CD4-positive, alpha-beta T cell treated with Interleukin-17A for 4 hours (primary cell): ENCODE measurements at regions not wholly inside any gene's neighbourhood (a gene's known extent, or its start where the extent isn't known, plus 50 kb on each side); places are given as distances from the start of the nearest gene placed in this dataset.

Experiments used
- DNase-seq: peaks from one replicate; pipeline ENCODE4 v3.0.0-alpha.2; 2020; ENCODE audit warnings: mixed read lengths

- no peak for DNase-seq
Measured at GRCh38 chr5:34487956-34488355, 168.2 kb upstream of the RAI14 start.

- no peak for DNase-seq
Measured at GRCh38 chr5:34488984-34489383, 167.1 kb upstream of the RAI14 start.

DNA sequence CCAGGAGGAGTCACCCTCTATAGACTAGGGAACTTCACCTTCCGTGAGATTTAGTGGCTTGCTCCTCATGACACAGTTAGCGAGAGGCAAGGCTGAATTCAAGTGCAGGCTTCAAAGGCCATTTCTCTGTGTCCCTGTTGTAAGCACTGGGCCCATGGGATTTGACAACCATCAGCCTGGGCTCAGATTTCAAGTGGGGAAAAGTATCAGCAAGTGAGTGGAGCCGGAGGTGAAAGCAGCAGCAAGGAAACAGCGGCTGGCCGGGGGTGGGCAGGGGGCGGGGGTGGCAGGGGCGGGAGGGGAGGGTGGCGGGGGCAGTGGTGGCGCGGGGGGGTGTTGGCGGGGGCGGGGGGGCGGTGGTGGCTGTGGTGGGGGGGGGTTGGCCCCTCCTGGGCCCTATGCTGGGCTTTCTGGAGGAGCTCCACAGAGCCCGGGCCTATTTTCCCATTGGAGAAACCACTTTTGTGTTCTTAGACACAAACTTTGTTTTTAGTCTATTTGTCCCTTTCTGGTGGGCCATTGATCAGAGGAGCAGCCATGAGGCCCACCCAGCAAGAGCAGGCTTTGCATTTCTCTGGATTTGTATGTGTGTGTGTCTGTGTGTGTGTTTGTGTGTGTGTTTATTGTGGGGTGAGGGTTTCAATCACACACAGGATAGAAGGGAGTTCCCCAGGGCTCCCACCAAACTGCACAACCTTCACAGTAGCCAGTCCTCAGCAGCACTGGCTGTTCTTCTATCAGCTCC is 165.4 kb upstream of the RAI14 start:
- no peak for DNase-seq

DNA sequence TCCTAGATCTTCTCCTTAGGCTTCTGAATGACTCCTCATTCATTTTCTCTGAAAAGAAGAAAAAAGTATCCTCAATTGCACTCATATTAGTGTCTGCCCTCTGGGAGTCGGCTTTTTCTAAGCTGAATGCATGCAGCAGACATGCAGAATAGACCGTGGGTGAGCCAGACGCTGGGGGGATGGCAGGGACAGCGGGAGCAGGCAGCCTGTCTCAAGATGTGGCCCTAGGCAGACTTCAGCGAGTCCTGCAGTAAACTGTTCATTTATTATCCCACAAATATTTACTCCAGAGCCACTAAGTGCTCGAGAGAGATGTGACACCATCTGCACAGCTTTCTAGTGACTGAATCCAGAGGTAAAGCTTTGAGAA is 164.9 kb upstream of the RAI14 start:
- no peak for DNase-seq

DNA sequence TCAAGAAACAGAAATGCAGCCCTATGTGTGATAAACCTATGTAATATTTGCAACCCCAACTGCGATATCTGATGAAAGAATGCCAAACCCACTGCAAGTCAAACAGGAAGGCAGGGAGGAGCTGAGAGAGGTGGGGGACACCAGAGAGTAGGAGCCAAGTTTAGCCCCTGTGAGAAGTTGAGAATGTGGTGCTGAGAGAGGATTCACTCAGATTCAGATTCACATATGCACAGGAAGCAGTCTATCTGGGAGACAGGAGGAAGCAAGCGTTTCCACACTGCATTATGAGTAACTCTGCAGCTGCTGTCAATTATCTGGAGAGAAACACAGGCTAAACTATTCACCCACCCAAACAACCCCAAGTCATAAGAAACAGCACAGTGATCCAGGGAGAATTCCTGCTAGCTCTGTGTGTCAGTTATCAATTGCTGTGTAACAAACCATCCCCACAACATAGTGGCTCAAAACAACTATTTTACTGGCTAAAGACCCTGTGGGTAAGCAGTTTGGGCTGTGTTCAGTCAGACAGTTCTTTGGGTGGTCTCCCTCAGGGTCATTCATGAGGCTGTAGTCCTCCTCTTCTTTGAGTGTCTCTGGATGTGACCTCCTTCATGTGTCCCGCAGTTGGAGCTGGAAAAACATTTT is 161.9 kb upstream of the RAI14 start:
- no peak for DNase-seq

DNA sequence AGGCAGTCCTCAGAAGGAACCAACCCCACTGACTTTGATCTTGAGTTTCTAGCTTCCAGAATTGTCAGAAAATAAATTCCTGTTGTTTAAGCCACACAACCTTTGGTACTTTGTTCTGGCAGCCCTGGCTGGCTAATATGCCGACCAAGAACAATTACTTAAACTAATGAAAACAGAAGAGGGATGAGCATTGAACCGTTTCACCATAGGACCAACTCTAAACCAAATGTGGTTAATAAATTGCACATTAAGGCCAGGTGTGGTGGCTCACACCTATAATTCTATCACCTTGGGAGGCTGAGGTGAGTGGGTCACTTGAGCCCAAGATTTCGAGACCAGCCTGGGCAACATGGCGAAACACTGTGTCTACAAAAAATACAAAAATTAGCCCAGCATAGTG is 160.9 kb upstream of the RAI14 start:
- no peak for DNase-seq

DNA sequence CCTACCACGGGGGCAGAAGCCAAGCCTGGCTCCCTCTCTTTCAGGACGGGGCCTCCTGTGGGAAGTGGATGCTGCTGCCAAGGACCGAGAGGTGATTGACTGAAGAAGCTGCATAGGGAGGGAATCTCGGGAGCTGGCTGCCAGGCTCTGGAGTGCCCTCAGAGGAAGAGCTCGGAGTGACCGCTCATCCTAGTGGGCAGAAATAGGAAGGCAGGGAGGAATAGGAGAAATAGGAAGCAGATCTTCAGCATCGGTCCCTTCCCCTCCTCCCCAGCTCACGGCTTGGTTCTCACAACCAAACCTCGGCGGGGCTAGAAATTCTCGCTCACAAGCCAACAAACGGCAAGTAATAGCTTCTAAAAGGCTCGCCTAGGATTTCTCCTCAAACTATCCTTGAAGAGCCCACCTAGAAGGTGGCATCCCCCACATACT is 159.9 kb upstream of the RAI14 start:
- DNase-seq: no peak

- DNase-seq: no peak
Measured at GRCh38 chr5:34496701-34497469, 159.2 kb upstream of the RAI14 start.

DNA sequence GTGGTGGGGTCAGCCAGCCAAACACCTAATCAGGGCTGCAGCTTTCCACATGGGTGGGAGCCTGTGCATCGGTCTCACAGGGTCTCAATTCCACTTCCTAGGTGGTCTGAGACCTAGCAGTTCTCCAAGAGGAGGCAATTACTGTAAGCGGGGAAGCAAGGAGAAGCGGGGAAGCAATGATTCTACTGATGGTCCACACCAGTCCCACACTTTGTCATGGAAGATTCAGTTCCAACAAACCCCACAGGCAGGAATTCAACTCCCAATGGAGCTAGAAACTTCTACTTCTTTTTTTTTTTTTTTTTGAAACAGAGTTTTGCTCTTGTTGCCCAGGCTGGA is 158.7 kb upstream of the RAI14 start:
- no peak for DNase-seq

DNA sequence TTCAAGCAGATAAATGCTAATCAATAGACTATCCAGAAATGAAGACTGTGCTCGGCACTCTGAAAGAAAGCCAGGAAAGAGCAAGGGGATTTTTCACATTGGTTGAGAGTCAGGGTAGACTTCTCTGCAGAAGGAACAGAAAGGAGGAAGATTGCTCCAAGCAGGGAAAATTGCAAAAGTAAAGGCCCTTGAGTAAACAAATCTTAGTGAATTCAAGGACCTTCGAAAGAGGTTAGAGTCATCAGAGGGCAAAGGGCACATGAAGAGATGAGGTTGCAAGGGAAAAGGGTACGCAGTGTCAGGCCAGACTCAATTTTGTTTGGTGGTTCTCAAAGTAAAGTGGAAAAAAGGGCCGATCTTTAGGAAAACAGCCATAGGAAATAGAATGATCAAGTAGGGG is 157.6 kb upstream of the RAI14 start:
- DNase-seq: no peak

- no peak for DNase-seq
Measured at GRCh38 chr5:34499001-34499734, 157.0 kb upstream of the RAI14 start.

DNA sequence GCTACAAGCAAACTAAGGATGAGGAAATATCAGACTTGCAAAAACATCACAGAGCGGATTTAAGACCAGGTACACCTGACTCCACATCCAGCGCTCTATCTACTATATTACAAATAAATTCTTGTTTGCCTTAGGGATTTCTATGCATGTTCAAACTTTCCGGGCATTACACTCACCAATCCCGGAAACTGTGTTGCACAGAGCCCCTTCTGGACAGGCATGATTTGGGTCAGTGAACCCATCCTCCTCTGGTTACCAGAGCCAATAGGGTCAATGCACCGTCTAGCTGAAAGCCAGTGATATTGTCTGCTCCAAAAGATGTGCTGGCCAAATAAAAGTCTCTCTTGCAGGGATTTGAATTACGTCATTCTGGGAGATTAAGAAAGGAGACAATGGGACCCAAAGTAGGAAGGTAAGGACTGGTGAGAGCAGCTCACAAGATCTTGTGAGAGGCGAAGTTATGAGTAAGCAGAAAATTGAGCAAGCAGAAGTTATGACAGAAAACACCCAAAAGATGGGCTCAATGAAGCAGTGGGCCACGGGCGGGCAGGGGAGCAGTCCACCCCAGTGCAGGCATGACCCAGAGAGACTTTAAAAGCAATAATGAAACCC is 155.8 kb upstream of the RAI14 start:
- DNase-seq: no peak

DNA sequence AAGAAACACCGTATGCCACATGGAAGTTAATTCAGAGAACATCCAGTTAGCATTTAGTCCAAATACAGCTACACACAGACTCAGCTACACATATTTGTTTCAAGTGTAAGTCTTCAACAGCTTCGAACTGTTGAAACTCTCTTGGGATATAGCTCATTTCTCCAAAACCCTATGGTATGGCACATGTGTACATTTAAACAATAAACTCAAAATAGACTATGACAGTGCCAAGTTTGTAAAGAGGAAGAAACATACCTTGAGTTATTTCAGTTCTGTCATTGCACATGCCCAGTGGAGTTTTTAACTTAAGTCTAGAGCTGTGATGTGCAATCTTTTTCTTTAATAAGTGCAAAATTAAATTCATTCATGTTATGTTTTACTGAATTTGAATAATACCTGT is 155.1 kb upstream of the RAI14 start:
- no peak for DNase-seq

- DNase-seq: no peak
Measured at GRCh38 chr5:34501840-34502239, 154.3 kb upstream of the RAI14 start.

DNA sequence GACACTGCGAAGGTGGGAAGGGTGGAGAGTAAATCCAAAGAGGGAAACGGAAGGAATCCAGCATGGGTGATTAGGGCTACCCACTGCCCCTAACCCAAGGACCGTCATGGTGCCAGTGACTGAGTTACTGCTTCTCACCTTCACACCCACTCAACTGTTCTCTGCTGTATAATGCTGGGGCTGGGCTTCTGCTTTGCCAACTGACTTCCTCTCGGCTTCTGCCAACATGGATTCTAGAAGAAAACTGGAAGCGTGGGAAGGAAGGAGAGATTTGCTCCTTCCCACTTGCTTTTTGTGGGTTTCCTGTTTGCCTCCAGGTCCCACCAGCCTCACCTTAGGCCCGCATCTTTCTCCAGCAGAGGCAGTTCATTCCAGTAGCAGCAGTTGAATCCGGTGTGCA is 153.5 kb upstream of the RAI14 start:
- DNase-seq: no peak

DNA sequence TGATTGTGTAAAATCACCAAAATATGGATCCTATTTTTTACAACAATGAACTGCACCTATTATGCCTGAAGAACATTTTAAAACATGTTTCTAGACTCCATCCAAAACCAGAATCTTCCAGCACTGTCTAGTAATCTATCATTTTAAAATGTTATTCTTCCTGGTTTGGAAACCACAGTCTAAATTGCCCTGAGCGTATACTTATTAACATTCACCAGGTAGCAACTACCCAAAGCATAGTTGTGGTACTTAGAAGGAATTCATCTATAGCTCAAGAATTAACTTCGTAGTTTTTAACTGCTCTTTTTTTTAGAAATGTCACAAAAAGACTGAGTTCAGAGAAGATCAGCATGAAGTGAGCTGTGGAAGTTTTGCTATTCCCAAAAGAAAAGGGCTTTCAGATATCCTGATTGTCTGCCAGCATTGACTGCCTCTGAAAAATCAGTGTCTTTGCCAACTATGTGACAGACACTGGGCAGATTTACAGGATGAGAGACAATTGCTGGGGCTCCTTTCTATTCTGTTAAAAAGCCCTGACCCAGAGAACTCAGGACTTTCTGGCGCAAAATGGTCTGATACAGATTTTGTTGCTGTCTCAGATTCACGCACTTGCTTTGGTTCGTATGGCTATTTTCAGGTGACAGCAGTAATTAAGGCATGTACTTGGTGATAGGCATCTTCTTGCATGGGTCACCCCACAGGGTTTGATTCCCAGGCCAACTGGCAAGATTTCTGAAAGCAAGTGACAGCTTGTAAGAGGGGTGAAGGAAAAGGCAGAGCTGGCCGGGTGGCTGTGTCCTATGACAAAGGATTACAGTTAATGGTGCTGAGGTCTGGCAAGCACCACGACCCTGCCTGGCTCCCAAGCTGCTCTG is 152.5 kb upstream of the RAI14 start:
- no peak for DNase-seq

DNA sequence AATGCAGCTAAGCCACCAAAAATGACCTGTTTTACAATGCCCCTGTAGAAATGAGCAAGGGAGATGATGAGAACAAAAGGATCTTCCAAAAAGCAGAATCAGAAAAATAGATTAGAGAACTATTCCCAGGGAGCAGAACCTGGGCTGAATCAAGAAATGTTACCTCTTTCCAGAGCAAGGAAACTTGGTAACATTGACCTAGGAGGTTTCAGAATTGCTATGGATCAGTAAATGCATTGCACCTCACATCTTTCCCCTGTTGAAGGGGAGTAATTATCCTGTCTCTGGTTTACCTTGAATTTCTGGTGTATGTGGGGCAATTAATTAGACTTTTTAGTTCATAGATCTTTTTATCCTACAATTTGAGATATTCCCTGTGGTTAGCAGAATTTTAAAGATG is 151.2 kb upstream of the RAI14 start:
- DNase-seq: no peak

GRCh38 chr5:34505731-34506130 is 150.4 kb upstream of the RAI14 start:
- DNase-seq: no peak

GRCh38 chr5:34507933-34508332 is 148.2 kb upstream of the RAI14 start:
- no peak for DNase-seq

DNA sequence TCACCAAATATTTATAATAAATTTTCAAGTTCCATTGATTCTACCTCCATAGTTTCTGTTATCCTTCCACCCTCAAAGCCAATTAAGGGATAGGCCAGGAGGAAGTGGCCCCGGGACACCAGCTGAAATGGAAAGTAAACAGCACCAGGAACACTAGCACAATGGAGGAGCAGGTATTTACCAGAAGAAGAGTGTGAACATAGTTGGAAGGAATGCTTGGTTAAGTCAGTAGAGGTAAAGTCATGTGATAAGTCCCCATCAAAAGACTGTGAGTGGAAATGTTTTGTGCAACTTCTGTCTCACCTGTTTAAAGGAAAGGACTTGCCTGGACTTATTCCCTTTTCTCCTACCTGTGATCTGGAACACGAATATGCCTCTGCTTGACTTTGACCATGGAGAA is 146.7 kb upstream of the RAI14 start:
- DNase-seq: no peak

GRCh38 chr5:34510002-34510401 is 146.1 kb upstream of the RAI14 start:
- DNase-seq: no peak

DNA sequence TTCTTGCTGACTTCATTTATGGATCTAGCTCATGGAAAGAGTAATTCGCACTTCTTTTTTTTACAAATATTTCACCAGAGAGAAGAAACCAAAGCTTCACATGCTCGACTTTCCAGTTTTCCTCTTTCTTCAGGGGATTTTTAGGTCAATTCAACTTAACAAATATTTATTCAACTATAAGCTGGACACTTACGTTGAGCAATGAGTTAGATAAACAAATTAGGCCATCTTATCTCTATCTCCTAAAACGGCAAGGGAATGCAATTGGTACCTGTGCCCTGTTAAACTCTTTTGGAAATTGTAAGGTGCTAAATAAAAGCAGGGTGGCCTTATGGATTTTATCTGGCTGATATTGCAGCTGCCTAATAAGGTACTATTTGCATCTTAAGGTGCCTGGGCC is 145.1 kb upstream of the RAI14 start:
- DNase-seq: no peak
